K562 (cell line): ENCODE measurements at regions not wholly inside any gene's neighbourhood (a gene's known extent, or its start where the extent isn't known, plus 50 kb on each side); places are given as distances from the start of the nearest gene placed in this dataset.
"Not testable (repeated sequence)": the region's sequence is repeated elsewhere in the genome, so short reads cannot be mapped to it uniquely, and the experiment has no call there.

Experiments used
- ATAC-seq: fragments of 200-7000 bp; cut with Tn5 transposase; 3 replicates; pipeline ENCODE4 v1.9.1; 2020; ENCODE audit warnings: moderate library complexity
- BruUV-seq: library from RNA; stranded (reverse); fragments of 400-500 nt; replicated peaks from 2 replicates; lab custom pipeline; 2021; lab: Mats Ljungman, UMichigan
- CTCF ChIA-PET: fragments of 300-600 bp; formaldehyde crosslinking; extraction: SDS; loops from one replicate; lab custom pipeline; 2021; ENCODE audit warnings: low intra/inter-chr PET ratio; lab: Yijun Ruan, JAX
- POLR2A ChIA-PET: fragments of 300-600, 350-650 bp; sonication (Branson Sonifier 250); formaldehyde crosslinking; extraction: SDS; loops from one replicate; lab custom pipeline; 2021; ENCODE audit warnings: antibody characterized with exemption, inconsistent platforms; lab: Yijun Ruan, JAX
- DNase-seq, 4 experiments: peaks; one replicate each; pipeline versions ENCODE4 v3.0.0 to v3.0.0-alpha.2; 2011 to 2018; ENCODE audit warnings: low spot score in 3 of 4, mixed read lengths in 3 of 4; ENCODE audit errors: extremely low read depth in 1 of 4
- FAIRE-seq: peaks from 2 replicates; lab custom pipeline; 2011; peaks lifted over from hg19 to GRCh38; lab: Jason Lieb, UNC
- H2AFZ ChIP-seq: 2 replicates; pipeline ENCODE4 v1.6.0; 2011; ENCODE audit warnings: low read depth, low read length, control low read depth, inconsistent platforms
- H3K27ac ChIP-seq: fragments of 200-600 bp; 3 replicates; pipeline ENCODE4 v1.8.0; 2011; ENCODE audit warnings: low read depth, mild to moderate bottlenecking, control low read depth, inconsistent platforms, low read length, moderate library complexity, mixed read lengths; ENCODE audit errors: extremely low read depth
- H3K27me3 ChIP-seq, 2 experiments: fragments of 300-600 bp in 1 of 2; 2 replicates in 1 of 2; 3 replicates in 1 of 2; pipeline versions ENCODE4 v1.6.0 to v1.8.0; 2011; ENCODE audit warnings: inconsistent platforms in 2 of 2, low read length in 2 of 2, mild to moderate bottlenecking in 1 of 2, mixed read lengths in 1 of 2, moderate library complexity in 1 of 2; ENCODE audit not compliant: control insufficient read depth in 2 of 2, insufficient read depth in 2 of 2
- H3K36me3 ChIP-seq: fragments of 300-600 bp; 3 replicates; pipeline ENCODE4 v1.8.0; 2011; ENCODE audit warnings: mild to moderate bottlenecking, low read length, inconsistent platforms; ENCODE audit not compliant: control insufficient read depth, insufficient read depth
- H3K4me1 ChIP-seq, 2 experiments: fragments of 200-600 bp in 1 of 2; replicated peaks in 1 of 2; 2 replicates in 1 of 2; 3 replicates in 1 of 2; pipeline versions ENCODE4 v1.5.1 to v1.8.0; 2011; ENCODE audit warnings: inconsistent platforms in 2 of 2, low read length in 2 of 2, mild to moderate bottlenecking in 1 of 2, mixed read lengths in 1 of 2, moderate library complexity in 1 of 2; ENCODE audit not compliant: control insufficient read depth in 2 of 2, insufficient read depth in 2 of 2
- H3K4me2 ChIP-seq: 2 replicates; pipeline ENCODE4 v1.6.1; 2011; ENCODE audit warnings: low read length, control low read depth, inconsistent platforms, mixed read lengths; ENCODE audit not compliant: insufficient read depth
- H3K4me3 ChIP-seq: fragments of 200-600 bp; sonication (generic), shearing (Covaris generic); 2 replicates; pipeline ENCODE4 v1.5.1; 2016; ENCODE audit warnings: control low read depth, inconsistent platforms
- H3K79me2 ChIP-seq: fragments of 200-600 bp; 3 replicates; pipeline ENCODE4 v1.8.0; 2011; ENCODE audit warnings: low read length, inconsistent platforms; ENCODE audit not compliant: control insufficient read depth, insufficient read depth
- H3K9ac ChIP-seq, 2 experiments: 2 replicates each; pipeline versions ENCODE4 v1.6.0 to v1.6.1; 2011; ENCODE audit warnings: low read depth in 2 of 2, low read length in 2 of 2, control low read depth in 1 of 2, inconsistent platforms in 1 of 2, mild to moderate bottlenecking in 1 of 2, mixed read lengths in 1 of 2; ENCODE audit not compliant: insufficient read depth in 1 of 2
- H3K9me1 ChIP-seq: one replicate; pipeline ENCODE4 v1.6.0; 2011; ENCODE audit warnings: inconsistent platforms, mild to moderate bottlenecking, low read length, moderate library complexity; ENCODE audit not compliant: control insufficient read depth, insufficient read depth
- H3K9me3 ChIP-seq: replicated peaks from 2 replicates; pipeline ENCODE4 v1.5.1; 2011; ENCODE audit warnings: low read depth, low read length, inconsistent platforms; ENCODE audit not compliant: control insufficient read depth, insufficient read depth
- H4K20me1 ChIP-seq: replicated peaks from 2 replicates; pipeline ENCODE4 v1.6.1; 2011; ENCODE audit warnings: low read length, inconsistent platforms, mixed read lengths; ENCODE audit not compliant: control insufficient read depth, insufficient read depth
- ARHGAP35 ChIP-seq: fragments of 450-650 bp; IDR thresholded peaks from 2 replicates; pipeline ENCODE4 v1.6.1; 2018; ENCODE audit not compliant: partially characterized antibody
- HEY1 ChIP-seq: fragments of 250-450 bp; sonication (Bioruptor Pico); IDR thresholded peaks from 2 replicates; pipeline ENCODE4 v1.5.0; 2020; ENCODE audit warnings: mild to moderate bottlenecking, moderate library complexity, borderline replicate concordance
- L3MBTL2 ChIP-seq: fragments of 450-650 bp; IDR thresholded peaks from 2 replicates; pipeline ENCODE4 v1.6.1; 2016; ENCODE audit warnings: mild to moderate bottlenecking, moderate library complexity
- LCOR ChIP-seq: sonication (generic); formaldehyde crosslinking; IDR thresholded peaks from 2 replicates; pipeline ENCODE4 v1.8.0; 2022; ENCODE audit warnings: mild to moderate bottlenecking, missing genetic modification reagents
- PHB2 ChIP-seq: fragments of 450-650 bp; IDR thresholded peaks from 2 replicates; pipeline ENCODE4 v1.6.1; 2017; ENCODE audit warnings: low read depth
- ZBTB8A ChIP-seq: fragments of 450-650 bp; IDR thresholded peaks from 2 replicates; pipeline ENCODE4 v1.6.1; 2018; ENCODE audit warnings: mild to moderate bottlenecking, moderate library complexity; ENCODE audit not compliant: partially characterized antibody
- ZNF175 ChIP-seq: fragments of 200-800 bp; sonication (Bioruptor generic); IDR thresholded peaks from 2 replicates; pipeline ENCODE4 v1.6.1; 2016; ENCODE audit warnings: low read depth, mild to moderate bottlenecking, missing genetic modification characterization, missing compliant biosample characterization
- ZNF184 ChIP-seq: sonication (generic); formaldehyde crosslinking; IDR thresholded peaks from 2 replicates; pipeline ENCODE4 v1.5.0; 2020; ENCODE audit warnings: missing genetic modification reagents
- WGBS: fragments of 100-300 bp; shearing (Covaris generic); methylation state at CpG from one replicate; pipeline ENCODE4 v1.1.6; 2016; ENCODE audit warnings: low coverage, mixed read lengths; ENCODE audit not compliant: insufficient coverage; ENCODE audit errors: missing lambda C conversion rate; 5-methylcytosine and 5-hydroxymethylcytosine counted together
- in situ Hi-C: fragments of 300-500 bp; cut with MboI; formaldehyde crosslinking; loops from 4 replicates; pipeline ENCODE4 v1.15.0; 2018; ENCODE audit warnings: inconsistent platforms, mixed read lengths
- intact Hi-C: fragments of 100-400 bp; cut with micrococcal nuclease; formaldehyde crosslinking; loops from 2 replicates; pipeline ENCODE4 v1.14.2; 2022
- TF ChIP-seq, protein P1 (sequence below): fragments of 250-450 bp; sonication (Bioruptor Pico); IDR thresholded peaks from 2 replicates; pipeline ENCODE4 v1.4.0; 2020; ENCODE audit warnings: mild to moderate bottlenecking, moderate library complexity

DNA sequence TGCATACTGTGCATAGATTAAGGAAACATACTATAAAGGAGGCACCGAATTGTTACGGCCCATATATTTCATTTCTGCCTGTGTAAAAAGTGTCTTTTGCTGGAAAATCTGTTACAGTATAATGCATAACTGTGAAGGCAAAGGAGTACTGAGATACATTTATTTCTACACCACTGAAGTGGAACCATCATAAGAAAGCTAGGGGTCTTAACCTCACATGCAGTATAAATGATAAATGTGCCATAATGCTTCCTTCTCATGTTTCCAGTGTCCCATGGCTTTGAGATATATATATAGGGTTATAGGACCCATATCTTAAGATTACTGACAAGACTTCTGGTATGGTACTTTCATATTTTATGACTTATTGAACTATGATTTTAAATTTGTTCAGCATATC lies 713.8 kb upstream of the PABPC4L start:
- DNase-seq (no peak), ATAC-seq (no peak)
- Histone ChIP-seq H3K4me2 (no peak overlapping the region), H2AFZ (no peak overlapping the region), H3K4me3 (no peak overlapping the region), H3K27me3 (no peaks in the 10 kb centered on the region), H3K9ac (no peak overlapping the region), H3K36me3 (no peaks in the 10 kb centered on the region), H3K4me1 (no peaks in the 10 kb centered on the region)
- 0% methylated on average over 2 of the region's 2 CpGs for WGBS
- CTCF ChIA-PET, result no interaction called here
- in situ Hi-C loops, result no loop called here
- no TSS peak for BruUV-seq
- TF ChIP-seq ZNF184 (CRISPR knock-in tag) (no peak), L3MBTL2 (no peak), ARHGAP35 (no peak), PHB2 (no peak), LCOR (CRISPR knock-in tag) (no peak), HEY1 (CRISPR knock-in tag) (no peak), ZBTB8A (no peak), ZNF175 (CRISPR knock-in tag) (no peak)
- TF ChIP-seq, protein P1, sequence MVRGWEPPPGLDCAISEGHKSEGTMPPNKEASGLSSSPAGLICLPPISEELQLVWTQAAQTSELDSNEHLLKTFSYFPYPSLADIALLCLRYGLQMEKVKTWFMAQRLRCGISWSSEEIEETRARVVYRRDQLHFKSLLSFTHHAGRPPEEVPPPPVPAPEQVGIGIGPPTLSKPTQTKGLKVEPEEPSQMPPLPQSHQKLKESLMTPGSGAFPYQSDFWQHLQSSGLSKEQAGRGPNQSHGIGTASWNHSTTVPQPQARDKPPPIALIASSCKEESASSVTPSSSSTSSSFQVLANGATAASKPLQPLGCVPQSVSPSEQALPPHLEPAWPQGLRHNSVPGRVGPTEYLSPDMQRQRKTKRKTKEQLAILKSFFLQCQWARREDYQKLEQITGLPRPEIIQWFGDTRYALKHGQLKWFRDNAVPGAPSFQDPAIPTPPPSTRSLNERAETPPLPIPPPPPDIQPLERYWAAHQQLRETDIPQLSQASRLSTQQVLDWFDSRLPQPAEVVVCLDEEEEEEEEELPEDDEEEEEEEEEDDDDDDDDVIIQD, result no peak
- TF ChIP-seq, all 486 proteins: peak for 0
- intact Hi-C loops, result no loop called here
- POLR2A ChIA-PET, result no interaction called here
- H3K27ac ChIP-seq, result no peak overlapping the region
- no peak for FAIRE-seq
- H4K20me1 ChIP-seq, result no peaks in the 10 kb centered on the region
- H3K9me3 ChIP-seq, result no peaks in the 10 kb centered on the region
- no peaks in the 10 kb centered on the region for H3K9me1 ChIP-seq
- no peaks in the 10 kb centered on the region for H3K79me2 ChIP-seq

DNA sequence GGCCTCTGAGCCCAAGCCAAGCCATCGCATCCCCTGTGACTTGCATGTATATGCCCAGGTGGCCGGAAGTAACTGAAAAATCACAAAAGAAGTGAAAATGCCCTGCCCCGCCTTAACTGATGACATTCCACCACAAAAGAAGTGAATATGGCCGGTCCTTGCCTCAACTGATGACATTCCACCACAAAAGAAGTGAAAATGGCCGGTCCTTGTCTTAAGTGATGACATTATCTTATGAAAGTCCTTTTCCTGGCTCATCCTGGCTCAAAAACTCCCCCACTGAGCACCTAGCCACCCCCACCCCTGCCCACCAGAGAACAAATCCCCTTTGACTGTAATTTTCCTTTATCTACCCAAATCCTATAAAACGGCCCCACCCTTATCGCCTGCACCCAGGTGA lies 712.7 kb upstream of the PABPC4L start:
- in situ Hi-C loops, ATAC-seq: not testable (repeated sequence)
- WGBS, result 0% methylated on average over 6 of the region's 7 CpGs

More for the DNA sequence above, 712.7 kb upstream of the PABPC4L start:
- DNase-seq, H3K79me2 ChIP-seq, H3K27me3 ChIP-seq, BruUV-seq, intact Hi-C loops, H3K9ac ChIP-seq, H3K9me1 ChIP-seq, H3K4me3 ChIP-seq, H4K20me1 ChIP-seq, H3K9me3 ChIP-seq, FAIRE-seq, POLR2A ChIA-PET, H3K4me2 ChIP-seq, CTCF ChIA-PET, H2AFZ ChIP-seq, H3K27ac ChIP-seq, H3K4me1 ChIP-seq, H3K36me3 ChIP-seq: not testable (repeated sequence)
